ENCODE measurements at regions not wholly inside any gene's neighbourhood (a gene's known extent, or its start where the extent isn't known, plus 50 kb on each side); places are given as distances from the start of the nearest gene placed in this dataset.
"Not testable (repeated sequence)": the region's sequence is repeated elsewhere in the genome, so short reads cannot be mapped to it uniquely, and the experiment has no call there.

DNA sequence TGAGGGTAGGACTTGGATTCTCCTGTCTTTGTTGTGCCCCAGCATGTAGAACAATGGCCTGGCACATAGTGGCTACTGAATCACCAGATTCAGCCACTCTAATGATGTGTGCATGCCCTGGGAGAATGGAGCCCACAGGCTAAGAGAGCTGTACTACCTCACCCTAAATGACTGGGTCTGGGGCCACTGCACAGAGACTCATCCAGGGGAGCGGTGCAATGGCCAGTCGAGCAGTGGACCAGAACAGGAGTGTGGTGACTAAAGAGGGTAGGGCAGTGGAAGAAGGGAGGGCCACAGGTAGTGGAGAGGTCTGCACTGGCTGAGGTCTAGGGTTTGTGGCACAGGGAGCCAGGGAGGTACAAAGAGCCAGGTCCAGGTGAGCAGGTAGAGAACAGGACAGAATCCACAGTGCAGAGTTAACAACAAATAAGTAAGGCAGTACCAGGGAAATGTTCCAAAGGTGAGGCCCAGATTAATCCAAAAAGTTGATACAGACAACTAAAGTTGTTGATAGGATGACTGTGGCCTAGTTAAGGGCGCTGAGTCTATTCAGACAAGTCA is 142.7 kb upstream of the ATP11B start:
- peaks cover 8 to 13% of the 10 kb centered on the region in 2 donors for H3K27me3 Mint-ChIP-seq (ENCODE audit: low read depth in 2 of 2)
- Histone ChIP-seq H3K4me1 (ENCODE audit: control insufficient read depth, insufficient read depth, low read length) (no peaks in the 10 kb centered on the region), H3K4me3 (ENCODE audit: low read length) (no peak overlapping the region), H3K36me3 (ENCODE audit: control insufficient read depth, insufficient read depth, low read length) (no peaks in the 10 kb centered on the region), H3K27me3 (ENCODE audit: control insufficient read depth, insufficient read depth, low read length) (no peaks in the 10 kb centered on the region), H3K9me3 (ENCODE audit: control insufficient read depth, insufficient read depth, low read length) (no peaks in the 10 kb centered on the region), H3K27ac (ENCODE audit: low read length) (no peak overlapping the region)
- ATAC-seq: peak in 1 of 3 donors; percentile 7
- H3K4me3 Mint-ChIP-seq: no peak overlapping the region
- TF ChIP-seq, protein P1, sequence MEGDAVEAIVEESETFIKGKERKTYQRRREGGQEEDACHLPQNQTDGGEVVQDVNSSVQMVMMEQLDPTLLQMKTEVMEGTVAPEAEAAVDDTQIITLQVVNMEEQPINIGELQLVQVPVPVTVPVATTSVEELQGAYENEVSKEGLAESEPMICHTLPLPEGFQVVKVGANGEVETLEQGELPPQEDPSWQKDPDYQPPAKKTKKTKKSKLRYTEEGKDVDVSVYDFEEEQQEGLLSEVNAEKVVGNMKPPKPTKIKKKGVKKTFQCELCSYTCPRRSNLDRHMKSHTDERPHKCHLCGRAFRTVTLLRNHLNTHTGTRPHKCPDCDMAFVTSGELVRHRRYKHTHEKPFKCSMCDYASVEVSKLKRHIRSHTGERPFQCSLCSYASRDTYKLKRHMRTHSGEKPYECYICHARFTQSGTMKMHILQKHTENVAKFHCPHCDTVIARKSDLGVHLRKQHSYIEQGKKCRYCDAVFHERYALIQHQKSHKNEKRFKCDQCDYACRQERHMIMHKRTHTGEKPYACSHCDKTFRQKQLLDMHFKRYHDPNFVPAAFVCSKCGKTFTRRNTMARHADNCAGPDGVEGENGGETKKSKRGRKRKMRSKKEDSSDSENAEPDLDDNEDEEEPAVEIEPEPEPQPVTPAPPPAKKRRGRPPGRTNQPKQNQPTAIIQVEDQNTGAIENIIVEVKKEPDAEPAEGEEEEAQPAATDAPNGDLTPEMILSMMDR (IDR thresholded peaks at IDR 0.05): no peak
- no peak overlapping the region for H3K27ac Mint-ChIP-seq
- no peak for DNase-seq
- H3K4me1 Mint-ChIP-seq: no peaks in the 10 kb centered on the region
- intact Hi-C loops (cut with micrococcal nuclease): no loop called here
- H3K9me3 Mint-ChIP-seq: no peaks in the 10 kb centered on the region
- 82% methylated on average over 3 of the region's 3 CpGs for WGBS (ENCODE audit: insufficient coverage)
- H3K36me3 Mint-ChIP-seq: no peaks in the 10 kb centered on the region

DNA sequence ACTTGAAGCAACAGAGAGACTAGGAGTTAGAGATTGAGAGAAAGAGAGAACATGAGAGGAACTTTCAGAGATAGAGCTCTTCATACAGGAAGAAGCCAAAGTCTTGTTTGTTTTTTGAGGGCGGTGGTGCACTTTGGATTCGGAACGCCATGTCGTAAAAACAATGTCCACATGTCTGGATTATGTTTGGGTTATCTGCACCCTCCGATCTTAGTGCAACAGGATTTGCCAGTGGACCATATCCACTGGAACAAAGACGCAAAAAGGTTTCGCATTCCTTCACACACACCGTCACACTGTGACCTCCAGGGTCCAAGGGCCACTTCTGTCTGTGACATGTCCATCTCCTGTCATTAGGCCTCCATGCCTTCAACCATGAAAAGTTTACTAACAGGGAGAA is 141.8 kb upstream of the ATP11B start:
- peaks cover 7 to 8% of the 10 kb centered on the region in 2 donors for H3K27me3 Mint-ChIP-seq (ENCODE audit: low read depth in 2 of 2)
- H3K4me3 Mint-ChIP-seq: no peak overlapping the region
- no peaks in the 10 kb centered on the region for H3K4me1 ChIP-seq (ENCODE audit: control insufficient read depth, insufficient read depth, low read length)
- no peaks in the 10 kb centered on the region for H3K36me3 Mint-ChIP-seq
- ATAC-seq: no peak
- no peak overlapping the region for H3K27ac ChIP-seq (ENCODE audit: low read length)
- no peak overlapping the region for H3K4me3 ChIP-seq (ENCODE audit: low read length)
- H3K4me1 Mint-ChIP-seq: no peaks in the 10 kb centered on the region
- 97% methylated on average over 5 of the region's 8 CpGs for WGBS (ENCODE audit: insufficient coverage)
- DNase-seq: no peak
- no peaks in the 10 kb centered on the region for H3K36me3 ChIP-seq (ENCODE audit: control insufficient read depth, insufficient read depth, low read length)
- TF ChIP-seq, protein P1 (IDR thresholded peaks at IDR 0.05): no peak
- H3K9me3 ChIP-seq (ENCODE audit: control insufficient read depth, insufficient read depth, low read length): no peaks in the 10 kb centered on the region
- no peaks in the 10 kb centered on the region for H3K9me3 Mint-ChIP-seq
- H3K27ac Mint-ChIP-seq: no peak overlapping the region
- intact Hi-C loops (cut with micrococcal nuclease): no loop called here
- H3K27me3 ChIP-seq (ENCODE audit: control insufficient read depth, insufficient read depth, low read length): no peaks in the 10 kb centered on the region

DNA sequence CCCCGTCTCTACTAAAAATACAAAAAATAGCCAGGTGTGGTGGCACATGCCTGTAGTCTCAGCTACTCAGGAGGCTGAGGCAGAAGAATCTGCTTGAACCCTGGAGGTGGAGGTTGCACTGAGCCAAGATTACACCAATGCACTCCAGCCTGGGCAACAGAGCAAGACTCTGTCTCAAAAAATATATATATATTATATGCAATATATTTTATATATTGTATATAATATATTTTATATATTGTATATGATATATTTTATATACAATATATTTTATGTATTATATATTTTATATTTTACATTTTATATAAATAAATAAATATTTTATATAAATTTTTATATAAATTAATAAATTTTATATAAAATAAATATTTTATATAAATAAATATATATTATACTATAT is 140.2 kb upstream of the ATP11B start:
- H3K27ac ChIP-seq (ENCODE audit: low read length); DNase-seq; H3K4me3 Mint-ChIP-seq; H3K9me3 Mint-ChIP-seq; H3K4me1 ChIP-seq (ENCODE audit: control insufficient read depth, insufficient read depth, low read length); H3K4me1 Mint-ChIP-seq; H3K36me3 ChIP-seq (ENCODE audit: control insufficient read depth, insufficient read depth, low read length); intact Hi-C loops (cut with micrococcal nuclease); ATAC-seq; H3K27me3 ChIP-seq (ENCODE audit: control insufficient read depth, insufficient read depth, low read length); H3K27me3 Mint-ChIP-seq (ENCODE audit: low read depth in 2 of 2); H3K27ac Mint-ChIP-seq; H3K9me3 ChIP-seq (ENCODE audit: control insufficient read depth, insufficient read depth, low read length); H3K4me3 ChIP-seq (ENCODE audit: low read length); H3K36me3 Mint-ChIP-seq: not testable (repeated sequence)
- WGBS (ENCODE audit: insufficient coverage): 88% methylated on average over 1 of the region's 1 CpG

DNA sequence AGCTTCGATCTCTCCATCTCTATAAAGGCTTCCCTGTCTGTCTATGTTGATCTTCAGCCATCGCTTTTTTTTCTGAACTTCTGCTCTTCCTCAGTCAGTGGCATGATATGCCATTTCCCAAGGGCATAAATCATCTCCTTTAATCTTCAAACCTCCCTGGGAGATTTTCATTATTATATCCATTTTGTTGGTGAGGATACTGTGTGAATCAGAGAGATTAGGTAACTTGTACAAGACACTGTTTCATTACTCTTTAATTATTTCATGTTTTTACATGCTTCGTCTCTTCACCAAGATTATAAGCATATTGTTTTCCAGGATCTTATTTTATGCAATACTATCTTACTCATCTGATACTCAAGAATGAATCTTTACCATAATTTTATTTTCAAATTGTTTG is 124.8 kb upstream of the ATP11B start:
- no peak overlapping the region for H3K27ac ChIP-seq (ENCODE audit: low read length)
- intact Hi-C loops (cut with micrococcal nuclease): no loop called here
- Mint-ChIP-seq H3K36me3 (no peaks in the 10 kb centered on the region), H3K9me3 (no peaks in the 10 kb centered on the region), H3K27me3 (ENCODE audit: low read depth in 2 of 2) (peaks cover 26 to 34% of the 10 kb centered on the region in 2 donors), H3K4me1 (no peaks in the 10 kb centered on the region), H3K4me3 (no peak overlapping the region), H3K27ac (no peak overlapping the region)
- ATAC-seq: no peak
- no peaks in the 10 kb centered on the region for H3K36me3 ChIP-seq (ENCODE audit: control insufficient read depth, insufficient read depth, low read length)
- no peaks in the 10 kb centered on the region for H3K9me3 ChIP-seq (ENCODE audit: control insufficient read depth, insufficient read depth, low read length)
- H3K27me3 ChIP-seq (ENCODE audit: control insufficient read depth, insufficient read depth, low read length): no peaks in the 10 kb centered on the region
- WGBS (ENCODE audit: insufficient coverage): 89% methylated on average over 3 of the region's 3 CpGs
- H3K4me3 ChIP-seq (ENCODE audit: low read length): no peak overlapping the region
- DNase-seq: no peak
- H3K4me1 ChIP-seq (ENCODE audit: control insufficient read depth, insufficient read depth, low read length): no peaks in the 10 kb centered on the region
- TF ChIP-seq, protein P1 (IDR thresholded peaks at IDR 0.05): no peak
